HG02870 (cell line): ENCODE measurements at regions not wholly inside any gene's neighbourhood (a gene's known extent, or its start where the extent isn't known, plus 50 kb on each side); places are given as distances from the start of the nearest gene placed in this dataset.

Source experiments
- ATAC-seq: cut with Tn5 transposase; IDR thresholded peaks from one replicate; pipeline ENCODE4 v1.9.1; 2021; ENCODE audit warnings: mild to moderate bottlenecking, moderate library complexity; ENCODE audit not compliant: unreplicated experiment

GRCh38 chr11:130707217-130707616, 209.1 kb downstream of the SNX19 start:
- no peak for ATAC-seq

- ATAC-seq: no peak
Observed at GRCh38 chr11:130709531-130709930, 206.7 kb downstream of the SNX19 start.

GRCh38 chr11:130710021-130710420, 206.3 kb downstream of the SNX19 start:
- no peak for ATAC-seq

- no peak for ATAC-seq
Observed at GRCh38 chr11:130710497-130711012, 205.7 kb downstream of the SNX19 start.

GRCh38 chr11:130711193-130711592, 205.1 kb downstream of the SNX19 start:
- no peak for ATAC-seq

- no peak for ATAC-seq
Observed at GRCh38 chr11:130712480-130712879, 203.8 kb downstream of the SNX19 start.

- no peak for ATAC-seq
Observed at GRCh38 chr11:130715085-130715876, 201.0 kb downstream of the SNX19 start.

- no peak for ATAC-seq
Observed at GRCh38 chr11:130715877-130716220, 200.4 kb downstream of the SNX19 start.

- no peak for ATAC-seq
Observed at GRCh38 chr11:130718120-130718519, 198.2 kb downstream of the SNX19 start.

GRCh38 chr11:130719220-130719915, 196.9 kb downstream of the SNX19 start:
- no peak for ATAC-seq

- ATAC-seq: no peak
Observed at GRCh38 chr11:130720232-130721022, 195.9 kb downstream of the SNX19 start.

GRCh38 chr11:130721023-130721681, 195.1 kb downstream of the SNX19 start:
- no peak for ATAC-seq

- no peak for ATAC-seq
Observed at GRCh38 chr11:130721736-130722135, 194.5 kb downstream of the SNX19 start.

GRCh38 chr11:130722401-130722800, 193.9 kb downstream of the SNX19 start:
- no peak for ATAC-seq

GRCh38 chr11:130725421-130726233, 190.7 kb downstream of the SNX19 start:
- no peak for ATAC-seq

- no peak for ATAC-seq
Observed at GRCh38 chr11:130726234-130727037, 189.8 kb downstream of the SNX19 start.

GRCh38 chr11:130727157-130728119, 188.8 kb downstream of the SNX19 start:
- no peak for ATAC-seq
